ENCODE measurements at regions not wholly inside any gene's neighbourhood (a gene's known extent, or its start where the extent isn't known, plus 50 kb on each side); places are given as distances from the start of the nearest gene placed in this dataset.

DNA sequence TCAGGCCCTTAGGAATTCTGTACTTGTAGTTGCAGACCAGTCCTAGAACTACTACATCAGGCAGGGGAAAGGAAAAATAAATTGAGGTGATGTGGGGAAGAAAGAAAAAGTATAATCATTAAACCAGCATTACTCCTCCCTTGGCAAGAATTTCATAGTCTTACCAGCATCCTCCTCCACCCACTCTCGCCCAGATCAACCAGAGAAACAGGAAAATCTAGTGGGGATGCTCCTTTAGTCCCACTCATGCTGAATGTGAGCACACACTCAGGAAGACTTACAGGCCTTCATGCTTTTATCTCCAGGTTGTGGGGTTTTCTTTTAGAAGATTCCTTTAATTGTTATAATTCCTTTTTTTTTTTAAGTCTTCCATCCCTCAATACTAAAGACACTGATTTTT, 129.3 kb upstream of the CCDC150 start (continued):
- TF ChIP-seq, protein P1, sequence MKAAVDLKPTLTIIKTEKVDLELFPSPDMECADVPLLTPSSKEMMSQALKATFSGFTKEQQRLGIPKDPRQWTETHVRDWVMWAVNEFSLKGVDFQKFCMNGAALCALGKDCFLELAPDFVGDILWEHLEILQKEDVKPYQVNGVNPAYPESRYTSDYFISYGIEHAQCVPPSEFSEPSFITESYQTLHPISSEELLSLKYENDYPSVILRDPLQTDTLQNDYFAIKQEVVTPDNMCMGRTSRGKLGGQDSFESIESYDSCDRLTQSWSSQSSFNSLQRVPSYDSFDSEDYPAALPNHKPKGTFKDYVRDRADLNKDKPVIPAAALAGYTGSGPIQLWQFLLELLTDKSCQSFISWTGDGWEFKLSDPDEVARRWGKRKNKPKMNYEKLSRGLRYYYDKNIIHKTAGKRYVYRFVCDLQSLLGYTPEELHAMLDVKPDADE (IDR thresholded peaks at IDR 0.05): no peak
- TF ChIP-seq, protein P2, sequence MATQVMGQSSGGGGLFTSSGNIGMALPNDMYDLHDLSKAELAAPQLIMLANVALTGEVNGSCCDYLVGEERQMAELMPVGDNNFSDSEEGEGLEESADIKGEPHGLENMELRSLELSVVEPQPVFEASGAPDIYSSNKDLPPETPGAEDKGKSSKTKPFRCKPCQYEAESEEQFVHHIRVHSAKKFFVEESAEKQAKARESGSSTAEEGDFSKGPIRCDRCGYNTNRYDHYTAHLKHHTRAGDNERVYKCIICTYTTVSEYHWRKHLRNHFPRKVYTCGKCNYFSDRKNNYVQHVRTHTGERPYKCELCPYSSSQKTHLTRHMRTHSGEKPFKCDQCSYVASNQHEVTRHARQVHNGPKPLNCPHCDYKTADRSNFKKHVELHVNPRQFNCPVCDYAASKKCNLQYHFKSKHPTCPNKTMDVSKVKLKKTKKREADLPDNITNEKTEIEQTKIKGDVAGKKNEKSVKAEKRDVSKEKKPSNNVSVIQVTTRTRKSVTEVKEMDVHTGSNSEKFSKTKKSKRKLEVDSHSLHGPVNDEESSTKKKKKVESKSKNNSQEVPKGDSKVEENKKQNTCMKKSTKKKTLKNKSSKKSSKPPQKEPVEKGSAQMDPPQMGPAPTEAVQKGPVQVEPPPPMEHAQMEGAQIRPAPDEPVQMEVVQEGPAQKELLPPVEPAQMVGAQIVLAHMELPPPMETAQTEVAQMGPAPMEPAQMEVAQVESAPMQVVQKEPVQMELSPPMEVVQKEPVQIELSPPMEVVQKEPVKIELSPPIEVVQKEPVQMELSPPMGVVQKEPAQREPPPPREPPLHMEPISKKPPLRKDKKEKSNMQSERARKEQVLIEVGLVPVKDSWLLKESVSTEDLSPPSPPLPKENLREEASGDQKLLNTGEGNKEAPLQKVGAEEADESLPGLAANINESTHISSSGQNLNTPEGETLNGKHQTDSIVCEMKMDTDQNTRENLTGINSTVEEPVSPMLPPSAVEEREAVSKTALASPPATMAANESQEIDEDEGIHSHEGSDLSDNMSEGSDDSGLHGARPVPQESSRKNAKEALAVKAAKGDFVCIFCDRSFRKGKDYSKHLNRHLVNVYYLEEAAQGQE (IDR thresholded peaks at IDR 0.05; ENCODE audit: unreplicated experiment): no peak
- no peak for TF ChIP-seq NANOG (IDR thresholded peaks at IDR 0.05; ENCODE audit: borderline replicate concordance)
- TF ChIP-seq, protein P3, sequence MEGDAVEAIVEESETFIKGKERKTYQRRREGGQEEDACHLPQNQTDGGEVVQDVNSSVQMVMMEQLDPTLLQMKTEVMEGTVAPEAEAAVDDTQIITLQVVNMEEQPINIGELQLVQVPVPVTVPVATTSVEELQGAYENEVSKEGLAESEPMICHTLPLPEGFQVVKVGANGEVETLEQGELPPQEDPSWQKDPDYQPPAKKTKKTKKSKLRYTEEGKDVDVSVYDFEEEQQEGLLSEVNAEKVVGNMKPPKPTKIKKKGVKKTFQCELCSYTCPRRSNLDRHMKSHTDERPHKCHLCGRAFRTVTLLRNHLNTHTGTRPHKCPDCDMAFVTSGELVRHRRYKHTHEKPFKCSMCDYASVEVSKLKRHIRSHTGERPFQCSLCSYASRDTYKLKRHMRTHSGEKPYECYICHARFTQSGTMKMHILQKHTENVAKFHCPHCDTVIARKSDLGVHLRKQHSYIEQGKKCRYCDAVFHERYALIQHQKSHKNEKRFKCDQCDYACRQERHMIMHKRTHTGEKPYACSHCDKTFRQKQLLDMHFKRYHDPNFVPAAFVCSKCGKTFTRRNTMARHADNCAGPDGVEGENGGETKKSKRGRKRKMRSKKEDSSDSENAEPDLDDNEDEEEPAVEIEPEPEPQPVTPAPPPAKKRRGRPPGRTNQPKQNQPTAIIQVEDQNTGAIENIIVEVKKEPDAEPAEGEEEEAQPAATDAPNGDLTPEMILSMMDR (conservative IDR thresholded peaks at IDR 0.05; ENCODE audit: low read depth in 2 of 2): no peak

DNA sequence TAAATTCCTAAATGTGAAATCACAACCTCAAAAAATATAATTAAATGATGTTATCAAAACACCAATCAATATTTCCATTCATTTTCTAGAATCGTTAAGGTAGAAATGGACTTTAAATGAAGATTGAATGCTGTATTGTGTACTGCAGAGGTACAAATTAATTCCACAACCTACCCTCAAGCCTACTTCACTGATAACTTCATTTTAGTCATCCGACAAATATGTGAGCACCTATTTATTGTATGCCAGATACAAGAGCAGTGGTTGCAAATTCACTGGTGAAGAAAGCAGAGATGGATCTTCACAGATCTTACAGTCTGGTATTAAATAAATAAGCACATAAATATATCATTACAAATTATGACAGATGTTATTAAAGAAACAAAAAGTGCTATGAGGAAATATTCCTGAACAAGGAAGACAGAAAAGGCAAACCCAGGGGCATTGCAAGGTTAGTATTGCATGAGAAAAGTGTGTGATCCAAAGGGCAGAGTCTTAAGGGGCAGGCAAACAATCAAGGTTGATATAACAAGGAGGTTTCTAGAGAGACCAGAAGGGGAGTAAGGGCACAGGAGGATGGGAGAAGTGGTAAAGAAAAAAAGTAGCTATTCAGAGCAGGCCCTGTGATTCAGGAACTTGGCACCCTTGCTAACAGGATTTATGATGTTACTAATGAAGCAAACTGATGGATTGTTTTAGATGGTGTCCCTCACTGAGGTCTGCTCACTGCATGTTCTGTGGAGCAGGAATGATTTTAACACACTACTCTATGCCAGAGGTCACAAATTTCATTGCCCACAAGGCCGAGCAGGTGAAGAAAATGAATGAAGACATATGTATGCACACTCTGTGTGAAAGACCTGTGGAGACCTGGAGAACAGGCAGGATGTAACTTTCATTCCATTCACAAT, 128.0 kb upstream of the CCDC150 start:
- H3K27ac ChIP-seq (ENCODE audit: low read depth): no peak overlapping the region
- Mint-ChIP-seq H3K27me3 (ENCODE audit: insufficient read depth, low read depth, poor library complexity) (no peaks in the 10 kb centered on the region), H3K27ac (no peak overlapping the region; the same call in 1 of the 2 replicates), H3K9me3 (no peaks in the 10 kb centered on the region), H3K36me3 (ENCODE audit: low read depth) (no peaks in the 10 kb centered on the region), H3K4me1 (peaks cover 6% of the 10 kb centered on the region), H3K4me3 (no peak overlapping the region)
- no peak for TF ChIP-seq ZNF331 (CRISPR knock-in tag; IDR thresholded peaks at IDR 0.05; ENCODE audit: low read depth)
- no peak for TF ChIP-seq NANOG (IDR thresholded peaks at IDR 0.05; ENCODE audit: borderline replicate concordance)
- H3K79me2 ChIP-seq (replicated peaks; ENCODE audit: insufficient read depth): no peaks in the 10 kb centered on the region
- DNase-seq (ENCODE audit: low spot score) (no peak), ATAC-seq (no peak)
- H3K4me2 ChIP-seq: no peak overlapping the region
- no peaks in the 10 kb centered on the region for H3K4me1 ChIP-seq (ENCODE audit: insufficient read depth)
- H3K27me3 ChIP-seq (ENCODE audit: insufficient read depth): no peaks in the 10 kb centered on the region
- no peaks in the 10 kb centered on the region for H3K9me2 ChIP-seq (ENCODE audit: insufficient read depth)
- no peaks in the 10 kb centered on the region for H3F3A ChIP-seq (replicated peaks; ENCODE audit: low read depth)
- no peak overlapping the region for H2AFZ ChIP-seq
- H3K36me3 ChIP-seq (ENCODE audit: insufficient read depth): no peaks in the 10 kb centered on the region
- no peak overlapping the region for H3K4me3 ChIP-seq
- no peaks in the 10 kb centered on the region; the same call in 1 of the 2 replicates for H4K20me1 ChIP-seq (replicated peaks; ENCODE audit: insufficient read depth)

Measured in GM23338 (cell line).